GM19468 (cell line): ENCODE measurements at regions not wholly inside any gene's neighbourhood (a gene's known extent, or its start where the extent isn't known, plus 50 kb on each side); places are given as distances from the start of the nearest gene placed in this dataset.
A peak's percentile ranks its signal among the peaks of the same experiment; 100 is the strongest.

Experiments used
- ATAC-seq: cut with Tn5 transposase; IDR thresholded peaks from one replicate; pipeline ENCODE4 v1.9.1; 2021; ENCODE audit warnings: mild to moderate bottlenecking, moderate library complexity, moderate number of reproducible peaks; ENCODE audit not compliant: unreplicated experiment; ENCODE audit errors: extremely low read depth

- ATAC-seq, result no peak
Observed at GRCh38 chr1:209062081-209062620, 521.4 kb upstream of the CAMK1G start.

DNA sequence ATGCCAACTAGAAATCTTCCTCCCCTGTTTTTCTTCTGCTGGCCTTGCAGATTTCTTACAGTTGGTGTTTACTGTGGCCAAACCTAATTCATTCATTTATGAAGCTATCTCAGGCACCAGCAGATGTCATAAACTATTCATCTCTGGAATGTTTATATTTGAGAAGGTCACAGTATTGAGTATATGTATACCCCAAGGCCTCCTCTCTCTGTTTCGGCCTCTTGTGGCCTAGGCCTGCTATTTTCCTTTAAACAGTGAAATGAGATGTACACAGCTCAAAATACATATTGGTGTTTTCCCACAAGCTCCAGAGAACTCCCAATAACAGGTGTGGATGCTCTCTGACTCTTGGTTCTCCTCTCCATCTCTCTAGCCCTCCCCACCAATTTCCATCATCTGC is 520.7 kb upstream of the CAMK1G start:
- no peak for ATAC-seq

GRCh38 chr1:209063767-209064659 is 519.5 kb upstream of the CAMK1G start:
- ATAC-seq, result no peak

GRCh38 chr1:209064850-209065706 is 518.4 kb upstream of the CAMK1G start:
- ATAC-seq, result no peak

GRCh38 chr1:209072481-209072880 is 511.0 kb upstream of the CAMK1G start:
- ATAC-seq, result no peak

GRCh38 chr1:209073879-209074278 is 509.6 kb upstream of the CAMK1G start:
- no peak for ATAC-seq

DNA sequence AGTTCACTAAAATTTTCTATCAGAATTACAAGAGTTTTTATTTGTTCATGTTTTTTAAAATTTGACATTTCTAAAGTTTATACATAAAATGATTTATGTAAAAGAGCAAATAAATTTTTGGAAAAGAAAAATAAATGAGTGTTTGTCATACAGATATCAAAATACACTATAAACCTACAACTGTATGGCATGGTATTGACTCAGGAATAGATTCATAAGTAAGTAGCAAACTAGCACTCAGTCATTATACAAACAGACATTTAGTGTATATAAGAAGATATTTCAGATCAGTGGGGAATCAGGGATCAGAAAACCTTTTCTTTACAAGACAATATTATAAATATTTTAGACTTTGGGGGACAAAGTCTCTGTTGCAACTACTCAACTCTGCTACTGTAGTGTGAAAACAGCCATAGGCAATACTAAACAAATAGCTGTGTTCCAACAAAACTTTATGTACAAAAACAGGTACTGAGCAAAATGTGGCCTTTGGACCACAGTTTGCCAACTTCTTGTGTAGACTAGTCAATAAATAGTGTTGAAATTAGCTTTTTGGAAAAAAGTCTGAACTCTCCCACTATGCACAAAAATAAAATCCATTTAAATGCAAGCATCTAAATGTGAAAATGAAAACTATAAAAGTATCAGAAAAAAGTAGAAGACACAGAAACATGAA is 508.8 kb upstream of the CAMK1G start:
- ATAC-seq, result no peak

DNA sequence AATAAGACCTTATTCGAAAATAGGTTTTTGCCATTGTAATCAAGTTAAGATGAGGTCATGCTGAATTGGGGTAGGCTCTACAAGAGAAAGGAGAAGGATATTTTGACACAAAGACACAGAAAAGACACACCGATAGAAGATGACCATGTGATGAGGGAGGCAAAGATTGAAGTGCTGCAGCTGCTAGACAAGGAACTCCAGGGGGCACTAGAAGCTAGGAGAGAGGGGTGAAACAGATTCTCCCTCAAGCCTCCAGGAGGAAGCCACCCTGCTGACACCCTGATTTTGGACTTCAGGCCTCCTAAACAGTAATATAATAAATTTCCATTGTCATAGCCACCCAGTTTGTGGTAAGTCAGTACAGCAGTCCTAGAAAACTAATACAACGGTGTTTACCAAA is 506.8 kb upstream of the CAMK1G start:
- no peak for ATAC-seq

DNA sequence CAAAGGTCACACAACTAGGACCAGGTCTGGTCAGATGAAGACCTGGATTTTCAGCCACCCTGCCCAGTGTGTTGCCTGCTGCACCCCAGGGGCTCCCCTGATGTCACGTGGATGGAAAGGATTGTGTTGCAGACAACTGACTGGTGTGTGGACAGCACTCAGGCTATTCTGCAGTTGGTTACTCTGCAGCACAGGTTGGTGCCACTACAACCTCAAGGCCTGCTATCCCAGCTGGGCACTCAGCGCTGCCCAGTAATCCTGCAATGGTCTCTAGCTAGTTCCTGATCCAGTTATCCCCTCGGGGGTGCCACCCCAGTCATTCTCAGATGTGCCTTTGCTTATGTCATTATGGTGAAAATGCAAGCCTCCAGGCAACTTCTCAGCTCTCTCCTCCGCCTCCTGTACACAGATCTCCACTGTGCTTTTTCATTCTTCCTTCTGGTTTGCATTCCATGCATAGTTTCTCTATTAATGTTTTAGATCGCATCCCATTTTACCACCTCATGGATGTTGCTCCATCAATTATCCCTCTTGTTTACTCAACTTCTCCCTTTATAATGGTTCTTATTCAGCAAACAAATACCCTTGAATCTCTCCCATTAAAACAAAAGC is 503.2 kb upstream of the CAMK1G start:
- no peak for ATAC-seq

DNA sequence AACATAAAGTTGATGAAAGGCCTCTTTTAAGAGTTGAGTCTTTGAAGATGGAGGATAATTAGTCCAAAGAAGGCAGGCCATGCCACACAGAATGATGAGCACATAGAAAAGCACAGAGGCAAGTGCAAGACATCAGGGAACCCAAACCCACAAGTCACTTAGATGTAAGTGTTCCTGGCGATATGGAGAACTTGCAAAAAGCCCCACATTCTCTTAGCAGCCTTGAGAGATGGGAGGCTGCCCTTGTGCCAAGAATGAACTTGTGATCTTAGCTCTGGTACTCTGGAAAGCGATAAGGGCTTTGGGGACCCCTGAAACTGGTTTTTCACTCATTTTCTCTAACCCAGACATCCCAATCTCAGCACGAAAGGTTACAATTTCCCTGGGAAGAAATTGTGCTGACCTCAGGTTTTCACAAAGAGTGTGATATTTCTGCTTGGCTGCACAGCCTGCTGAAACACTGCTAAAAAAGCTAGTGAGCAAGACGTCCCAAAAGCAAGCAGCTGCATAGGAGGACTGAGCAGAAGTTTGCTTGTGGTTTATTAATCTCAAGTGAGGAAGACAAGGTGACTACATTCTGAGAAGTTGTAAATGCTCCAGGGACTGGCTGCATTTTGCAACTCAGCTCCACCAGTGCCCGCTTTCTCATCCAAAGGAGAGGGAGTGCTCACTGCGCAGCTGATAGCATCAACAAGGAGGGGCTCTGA is 496.9 kb upstream of the CAMK1G start:
- ATAC-seq, result peak; percentile 49

GRCh38 chr1:209094384-209094783 is 489.1 kb upstream of the CAMK1G start:
- ATAC-seq, result no peak

DNA sequence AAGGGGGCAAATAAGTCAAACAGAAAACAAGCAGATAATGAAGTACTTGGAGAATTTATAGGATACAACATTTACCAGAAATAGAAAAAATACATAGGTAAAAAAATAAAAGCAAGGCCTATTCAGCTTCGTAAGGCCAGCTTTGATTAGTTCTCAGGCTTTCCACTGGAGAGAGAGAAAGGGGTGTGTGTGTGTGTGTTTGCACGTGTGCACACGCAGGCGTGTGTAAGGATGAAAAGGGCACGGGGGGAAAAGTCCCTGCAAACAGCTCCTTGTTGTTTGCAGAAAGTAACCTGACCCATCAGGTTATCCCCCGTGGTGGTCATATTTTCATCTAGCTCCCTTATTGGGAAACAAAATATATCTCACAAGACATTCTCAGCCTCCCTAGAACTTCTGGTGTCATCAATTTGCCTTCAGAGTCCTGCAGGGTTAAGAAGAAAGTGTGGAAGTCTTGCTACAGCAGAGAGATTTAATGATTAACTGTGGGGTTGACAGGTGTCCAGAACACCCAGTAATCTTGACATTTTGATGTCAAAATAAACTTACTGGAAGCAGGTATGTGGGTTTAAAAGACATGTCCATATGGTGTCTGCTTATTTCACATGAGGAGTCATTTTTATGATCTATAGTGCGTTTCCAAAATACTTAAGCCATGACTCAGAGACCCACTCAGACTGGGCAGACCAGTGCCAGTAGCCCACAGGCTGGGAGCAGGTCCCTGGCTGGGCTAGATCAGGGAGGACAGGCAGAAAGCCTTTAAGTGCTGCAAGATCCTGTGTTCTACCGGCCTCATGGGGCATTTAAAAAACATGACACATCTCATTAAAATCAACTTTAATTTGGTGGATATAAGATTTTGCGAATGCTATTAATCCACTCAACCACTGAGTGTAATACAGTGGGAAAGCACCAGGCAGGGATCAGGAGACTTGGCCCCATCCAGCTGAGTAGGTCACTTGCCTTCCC is 487.6 kb upstream of the CAMK1G start:
- ATAC-seq, result peak; percentile 33

GRCh38 chr1:209100460-209100859 is 483.1 kb upstream of the CAMK1G start:
- ATAC-seq, result no peak

DNA sequence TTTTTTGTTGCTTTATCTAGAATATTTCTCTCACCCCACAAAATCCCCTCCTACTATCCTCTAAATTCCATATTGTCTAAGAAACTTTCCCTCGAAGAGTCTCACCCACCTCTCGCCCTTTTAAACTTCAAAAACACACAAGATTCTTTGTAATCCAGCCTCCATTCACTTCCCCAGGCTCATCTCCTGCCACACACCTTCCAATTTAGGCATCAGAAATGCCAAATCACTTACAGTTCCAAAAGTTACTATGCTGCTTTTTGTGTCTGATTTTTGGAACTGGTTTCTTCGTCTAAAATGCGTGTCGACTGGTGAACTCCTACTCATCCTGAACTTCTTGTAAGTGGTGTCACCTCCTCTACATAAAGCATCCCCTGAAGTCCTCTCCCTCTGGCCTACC is 482.4 kb upstream of the CAMK1G start:
- no peak for ATAC-seq

- ATAC-seq, result no peak
Observed at GRCh38 chr1:209102120-209102519, 481.4 kb upstream of the CAMK1G start.

- no peak for ATAC-seq
Observed at GRCh38 chr1:209102531-209102930, 481.0 kb upstream of the CAMK1G start.

DNA sequence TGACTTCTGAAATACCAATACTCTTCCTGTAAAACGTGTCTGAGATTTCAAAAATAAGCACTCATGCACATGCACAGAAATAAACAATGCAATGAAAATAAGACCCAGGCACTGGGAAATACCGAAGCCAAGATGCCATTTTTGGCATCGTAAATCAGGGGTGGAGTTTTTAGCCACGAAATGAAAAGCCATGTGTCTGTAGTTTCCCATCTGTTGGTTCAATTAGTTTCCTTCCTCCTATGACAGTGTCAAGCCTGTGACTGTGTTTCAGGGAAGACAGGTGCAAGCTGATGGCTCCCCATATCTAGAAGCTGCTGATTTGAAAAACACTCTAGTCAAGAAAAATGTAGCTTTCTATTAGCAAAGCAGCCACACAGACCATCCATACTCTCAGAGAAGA is 480.4 kb upstream of the CAMK1G start:
- ATAC-seq, result no peak

- no peak for ATAC-seq
Observed at GRCh38 chr1:209104646-209105045, 478.9 kb upstream of the CAMK1G start.
